ENCODE measurements at regions not wholly inside any gene's neighbourhood (a gene's known extent, or its start where the extent isn't known, plus 50 kb on each side); places are given as distances from the start of the nearest gene placed in this dataset.
"Not testable (repeated sequence)": the region's sequence is repeated elsewhere in the genome, so short reads cannot be mapped to it uniquely, and the experiment has no call there.

- DNase-seq = no peak
Measured at GRCh38 chr7:13107291-13107690, 419.9 kb downstream of the ARL4A start.

GRCh38 chr7:13108061-13108460 is 420.6 kb downstream of the ARL4A start:
- no peak for DNase-seq

- no peak for DNase-seq
Measured at GRCh38 chr7:13109201-13109600, 421.8 kb downstream of the ARL4A start.

- DNase-seq = no peak
Measured at GRCh38 chr7:13110107-13110506, 422.7 kb downstream of the ARL4A start.

- no peak for DNase-seq
Measured at GRCh38 chr7:13111230-13111629, 423.8 kb downstream of the ARL4A start.

- not testable (repeated sequence) for DNase-seq
Measured at GRCh38 chr7:13114240-13114639, 426.8 kb downstream of the ARL4A start.

GRCh38 chr7:13115157-13115772 is 427.8 kb downstream of the ARL4A start:
- DNase-seq = no peak

GRCh38 chr7:13115855-13116254 is 428.4 kb downstream of the ARL4A start:
- DNase-seq = no peak

- no peak for DNase-seq
Measured at GRCh38 chr7:13117103-13117502, 429.7 kb downstream of the ARL4A start.

- DNase-seq = no peak
Measured at GRCh38 chr7:13117592-13117991, 430.2 kb downstream of the ARL4A start.

- DNase-seq = not testable (repeated sequence)
Measured at GRCh38 chr7:13124629-13125028, 437.2 kb downstream of the ARL4A start.

GRCh38 chr7:13126347-13126746 is 438.9 kb downstream of the ARL4A start:
- DNase-seq = no peak

GRCh38 chr7:13130321-13130720 is 442.9 kb downstream of the ARL4A start:
- no peak for DNase-seq

GRCh38 chr7:13130906-13131305 is 443.5 kb downstream of the ARL4A start:
- not testable (repeated sequence) for DNase-seq

- DNase-seq = no peak
Measured at GRCh38 chr7:13132314-13132713, 444.9 kb downstream of the ARL4A start.

GRCh38 chr7:13136345-13136744 is 448.9 kb downstream of the ARL4A start:
- DNase-seq = not testable (repeated sequence)

GRCh38 chr7:13139436-13139835 is 452.0 kb downstream of the ARL4A start:
- no peak for DNase-seq

GRCh38 chr7:13144673-13145072 is 457.2 kb downstream of the ARL4A start:
- DNase-seq = peak; percentile 87

- no peak for DNase-seq
Measured at GRCh38 chr7:13148548-13148947, 461.1 kb downstream of the ARL4A start.

GRCh38 chr7:13151978-13152377 is 464.5 kb downstream of the ARL4A start:
- no peak for DNase-seq

GRCh38 chr7:13152755-13153154 is 465.3 kb downstream of the ARL4A start:
- DNase-seq = no peak

GRCh38 chr7:13153266-13153665 is 465.8 kb downstream of the ARL4A start:
- DNase-seq = no peak

GRCh38 chr7:13153742-13154141 is 466.3 kb downstream of the ARL4A start:
- no peak for DNase-seq

GRCh38 chr7:13155188-13155587 is 467.8 kb downstream of the ARL4A start:
- peak; percentile 34 for DNase-seq

GRCh38 chr7:13159003-13159402 is 471.6 kb downstream of the ARL4A start:
- DNase-seq = no peak

All from NCI-H2171 (cell line).